SK-N-SH treated with all-trans-retinoic acid at 6 μM for 48 hours (cell line): ENCODE measurements at regions not wholly inside any gene's neighbourhood (a gene's known extent, or its start where the extent isn't known, plus 50 kb on each side); places are given as distances from the start of the nearest gene placed in this dataset.

Experiments used
- ATAC-seq: fragments of 200-7000 bp; cut with Tn5 transposase; 3 replicates; pipeline ENCODE4 v1.9.1; 2020; ENCODE audit warnings: mild to moderate bottlenecking, moderate library complexity
- ARNTL ChIP-seq: fragments of 450-650 bp; formaldehyde crosslinking; IDR thresholded peaks from 2 replicates; pipeline ENCODE4 v1.5.0; 2020; ENCODE audit warnings: low read depth, mild to moderate bottlenecking, moderate library complexity, borderline replicate concordance
- BACH2 ChIP-seq: fragments of 250-450 bp; sonication (Bioruptor Pico); IDR thresholded peaks from 2 replicates; pipeline ENCODE4 v1.9.0; 2021; ENCODE audit warnings: mild to moderate bottlenecking, borderline replicate concordance
- CSDC2 ChIP-seq: fragments of 250-450 bp; sonication (Bioruptor Pico); IDR thresholded peaks from 2 replicates; pipeline ENCODE4 v1.5.0; 2020; ENCODE audit warnings: mild to moderate bottlenecking, moderate library complexity
- CSRNP3 ChIP-seq: fragments of 250-450 bp; sonication (Bioruptor Pico); IDR thresholded peaks from 2 replicates; pipeline ENCODE4 v1.5.1; 2021; ENCODE audit warnings: mild to moderate bottlenecking, moderate library complexity
- ESRRG ChIP-seq: fragments of 250-450 bp; sonication (Bioruptor Pico); IDR thresholded peaks from 2 replicates; pipeline ENCODE4 v1.6.1; 2021; ENCODE audit warnings: mild to moderate bottlenecking
- GLIS3 ChIP-seq: fragments of 250-450 bp; sonication (Bioruptor Pico); IDR thresholded peaks from 2 replicates; pipeline ENCODE4 v1.5.0; 2020; ENCODE audit warnings: mild to moderate bottlenecking, moderate library complexity
- ISL1 ChIP-seq: fragments of 250-450 bp; sonication (Bioruptor Pico); IDR thresholded peaks from 2 replicates; pipeline ENCODE4 v2.1.2; 2022; ENCODE audit warnings: mild to moderate bottlenecking, moderate library complexity
- OSR1 ChIP-seq: fragments of 250-450 bp; sonication (Bioruptor Pico); IDR thresholded peaks from 2 replicates; pipeline ENCODE4 v1.8.0; 2022; ENCODE audit warnings: moderate library complexity, mild to moderate bottlenecking, inconsistent platforms
- PATZ1 ChIP-seq: fragments of 250-450 bp; sonication (Bioruptor Pico); IDR thresholded peaks from 2 replicates; pipeline ENCODE4 v1.8.0; 2020; ENCODE audit warnings: mild to moderate bottlenecking, moderate library complexity, borderline replicate concordance
- PPARA ChIP-seq: fragments of 250-450 bp; sonication (Bioruptor Pico); IDR thresholded peaks from 2 replicates; pipeline ENCODE4 v1.5.0; 2020; ENCODE audit warnings: mild to moderate bottlenecking, borderline replicate concordance
- RARB ChIP-seq: fragments of 250-450 bp; sonication (Bioruptor Pico); IDR thresholded peaks from 2 replicates; pipeline ENCODE4 v1.8.0; 2021; ENCODE audit warnings: mild to moderate bottlenecking, moderate library complexity
- SNAI2 ChIP-seq: fragments of 250-450 bp; sonication (Bioruptor Pico); IDR thresholded peaks from 2 replicates; pipeline ENCODE4 v1.5.0; 2020; ENCODE audit warnings: mild to moderate bottlenecking, moderate library complexity
- TCF4 ChIP-seq: fragments of 250-450 bp; sonication (Bioruptor Pico); IDR thresholded peaks from 2 replicates; pipeline ENCODE4 v1.8.0; 2021; ENCODE audit warnings: mild to moderate bottlenecking, moderate library complexity, borderline replicate concordance
- TOX ChIP-seq: fragments of 250-450 bp; sonication (Bioruptor Pico); IDR thresholded peaks from 2 replicates; pipeline ENCODE4 v1.8.0; 2021; ENCODE audit warnings: mild to moderate bottlenecking, moderate library complexity, borderline replicate concordance
- TSHZ2 ChIP-seq: fragments of 250-450 bp; sonication (Bioruptor Pico); IDR thresholded peaks from 2 replicates; pipeline ENCODE4 v1.5.0; 2020; ENCODE audit warnings: mild to moderate bottlenecking, moderate library complexity
- ZC3H10 ChIP-seq: fragments of 250-450 bp; sonication (Bioruptor Pico); IDR thresholded peaks from 2 replicates; pipeline ENCODE4 v1.5.1; 2021; ENCODE audit warnings: mild to moderate bottlenecking, moderate library complexity
- ZFP3 ChIP-seq: fragments of 250-450 bp; sonication (Bioruptor Pico); IDR thresholded peaks from 2 replicates; pipeline ENCODE4 v1.5.0; 2020; ENCODE audit warnings: mild to moderate bottlenecking, moderate library complexity
- ZFP30 ChIP-seq: fragments of 450-650 bp; formaldehyde crosslinking; IDR thresholded peaks from 2 replicates; pipeline ENCODE4 v1.5.0; 2022; ENCODE audit warnings: mild to moderate bottlenecking, moderate library complexity
- ZNF565 ChIP-seq: fragments of 450-650 bp; formaldehyde crosslinking; conservative IDR thresholded peaks from 2 replicates; pipeline ENCODE4 v1.5.0; 2020; ENCODE audit warnings: low read depth, mild to moderate bottlenecking, moderate library complexity
- ZNF70 ChIP-seq: fragments of 450-650 bp; formaldehyde crosslinking; IDR thresholded peaks from 2 replicates; pipeline ENCODE4 v1.5.0; 2020; ENCODE audit warnings: mild to moderate bottlenecking, moderate library complexity
- TF ChIP-seq, protein P1 (sequence below): fragments of 250-450 bp; sonication (Bioruptor Pico); IDR thresholded peaks from 2 replicates; pipeline ENCODE4 v1.5.1; 2020; ENCODE audit warnings: low read depth, mild to moderate bottlenecking, moderate library complexity
- TF ChIP-seq, protein P2 (sequence below): fragments of 250-450 bp; sonication (Bioruptor Pico); IDR thresholded peaks from 2 replicates; pipeline ENCODE4 v1.8.0; 2021; ENCODE audit warnings: low read depth, mild to moderate bottlenecking, moderate library complexity, borderline replicate concordance

DNA sequence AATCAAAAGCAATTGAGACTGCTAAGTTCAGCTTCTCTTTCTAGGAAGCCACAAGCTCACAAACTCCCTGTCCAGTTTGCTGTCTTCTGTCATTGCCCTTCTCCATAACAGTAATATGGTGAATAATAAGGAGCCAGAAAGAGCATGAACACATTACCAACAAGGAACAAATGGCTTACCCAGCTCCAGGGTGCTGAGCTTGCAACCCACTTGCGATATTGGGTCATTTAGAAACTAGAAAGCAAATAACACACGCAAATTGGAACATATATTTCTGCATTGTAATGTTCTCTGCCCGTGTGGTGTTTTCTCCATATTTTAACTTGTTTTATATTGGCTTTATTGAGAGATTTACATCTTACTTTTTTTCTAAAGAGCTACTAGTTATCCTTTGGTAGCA, 325.3 kb downstream of the GBE1 start (continued):
- no peak for TF ChIP-seq RARB (CRISPR knock-in tag)
- no peak for TF ChIP-seq GLIS3 (CRISPR knock-in tag)
- TF ChIP-seq PPARA (CRISPR knock-in tag), result no peak
- TF ChIP-seq BACH2 (CRISPR knock-in tag), result no peak
- no peak for TF ChIP-seq CSRNP3 (CRISPR knock-in tag)

DNA sequence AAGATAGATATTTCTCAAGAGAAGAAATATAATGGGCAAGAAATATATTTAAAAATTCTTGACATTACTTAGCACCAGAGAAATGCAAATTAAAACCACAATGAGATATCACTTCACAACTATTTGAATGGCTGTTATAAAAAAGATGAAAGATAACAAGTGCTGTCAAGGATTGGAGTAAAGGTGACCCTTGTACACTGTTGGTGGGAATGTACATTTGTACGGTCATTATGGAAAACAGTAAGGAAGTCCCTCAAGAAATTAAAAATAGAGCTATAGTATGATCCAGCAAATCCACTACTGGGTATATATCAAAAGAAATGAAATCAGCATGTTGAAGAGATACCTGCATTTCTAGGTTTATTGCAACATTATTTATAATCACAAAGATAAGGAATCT, 326.4 kb downstream of the GBE1 start:
- TF ChIP-seq ARNTL (CRISPR knock-in tag) (no peak), TSHZ2 (CRISPR knock-in tag) (no peak), RARB (CRISPR knock-in tag) (no peak), CSDC2 (CRISPR knock-in tag) (no peak), ZNF565 (CRISPR knock-in tag) (no peak), PPARA (CRISPR knock-in tag) (no peak), TOX (CRISPR knock-in tag) (no peak), TCF4 (CRISPR knock-in tag) (no peak), ZC3H10 (CRISPR knock-in tag) (no peak), PATZ1 (no peak), ESRRG (CRISPR knock-in tag) (no peak), OSR1 (CRISPR knock-in tag) (no peak), ZFP3 (CRISPR knock-in tag) (no peak), GLIS3 (CRISPR knock-in tag) (no peak), SNAI2 (no peak), ZNF70 (CRISPR knock-in tag) (no peak)
- TF ChIP-seq, protein P1, sequence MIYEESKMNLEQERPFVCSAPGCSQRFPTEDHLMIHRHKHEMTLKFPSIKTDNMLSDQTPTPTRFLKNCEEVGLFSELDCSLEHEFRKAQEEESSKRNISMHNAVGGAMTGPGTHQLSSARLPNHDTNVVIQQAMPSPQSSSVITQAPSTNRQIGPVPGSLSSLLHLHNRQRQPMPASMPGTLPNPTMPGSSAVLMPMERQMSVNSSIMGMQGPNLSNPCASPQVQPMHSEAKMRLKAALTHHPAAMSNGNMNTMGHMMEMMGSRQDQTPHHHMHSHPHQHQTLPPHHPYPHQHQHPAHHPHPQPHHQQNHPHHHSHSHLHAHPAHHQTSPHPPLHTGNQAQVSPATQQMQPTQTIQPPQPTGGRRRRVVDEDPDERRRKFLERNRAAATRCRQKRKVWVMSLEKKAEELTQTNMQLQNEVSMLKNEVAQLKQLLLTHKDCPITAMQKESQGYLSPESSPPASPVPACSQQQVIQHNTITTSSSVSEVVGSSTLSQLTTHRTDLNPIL (CRISPR knock-in tag), result no peak
- TF ChIP-seq, protein P2, sequence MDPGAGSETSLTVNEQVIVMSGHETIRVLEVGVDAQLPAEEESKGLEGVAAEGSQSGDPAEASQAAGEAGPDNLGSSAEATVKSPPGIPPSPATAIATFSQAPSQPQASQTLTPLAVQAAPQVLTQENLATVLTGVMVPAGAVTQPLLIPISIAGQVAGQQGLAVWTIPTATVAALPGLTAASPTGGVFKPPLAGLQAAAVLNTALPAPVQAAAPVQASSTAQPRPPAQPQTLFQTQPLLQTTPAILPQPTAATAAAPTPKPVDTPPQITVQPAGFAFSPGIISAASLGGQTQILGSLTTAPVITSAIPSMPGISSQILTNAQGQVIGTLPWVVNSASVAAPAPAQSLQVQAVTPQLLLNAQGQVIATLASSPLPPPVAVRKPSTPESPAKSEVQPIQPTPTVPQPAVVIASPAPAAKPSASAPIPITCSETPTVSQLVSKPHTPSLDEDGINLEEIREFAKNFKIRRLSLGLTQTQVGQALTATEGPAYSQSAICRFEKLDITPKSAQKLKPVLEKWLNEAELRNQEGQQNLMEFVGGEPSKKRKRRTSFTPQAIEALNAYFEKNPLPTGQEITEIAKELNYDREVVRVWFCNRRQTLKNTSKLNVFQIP (CRISPR knock-in tag), result no peak
- no peak for ATAC-seq

DNA sequence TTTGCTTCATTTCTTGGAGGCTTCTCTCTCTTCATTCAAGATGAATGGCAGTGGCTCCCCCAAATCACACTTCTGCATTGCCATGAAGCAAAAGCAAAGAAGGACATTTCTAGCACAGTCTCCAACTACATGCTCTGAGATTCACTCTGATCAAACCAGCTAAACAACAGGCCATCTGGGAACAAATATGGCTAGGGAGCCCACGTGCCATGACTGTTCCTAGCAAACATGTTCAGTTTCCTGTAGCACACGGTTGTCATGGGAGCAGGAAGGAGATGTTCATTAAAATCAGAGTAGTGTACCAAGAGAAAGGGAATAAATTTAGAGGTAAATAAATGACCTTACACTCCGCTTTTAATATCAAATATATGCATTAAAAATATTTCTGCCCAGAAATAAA, 327.3 kb downstream of the GBE1 start:
- no peak for ATAC-seq
- no peak for TF ChIP-seq CSRNP3 (CRISPR knock-in tag)
- no peak for TF ChIP-seq SNAI2
- TF ChIP-seq TSHZ2 (CRISPR knock-in tag), result no peak
- no peak for TF ChIP-seq ARNTL (CRISPR knock-in tag)
- TF ChIP-seq ESRRG (CRISPR knock-in tag), result no peak
- no peak for TF ChIP-seq PATZ1
- TF ChIP-seq ZNF70 (CRISPR knock-in tag), result no peak
- TF ChIP-seq BACH2 (CRISPR knock-in tag), result no peak
- TF ChIP-seq ZNF565 (CRISPR knock-in tag), result no peak
- TF ChIP-seq ZC3H10 (CRISPR knock-in tag), result no peak
- TF ChIP-seq OSR1 (CRISPR knock-in tag), result no peak
- TF ChIP-seq ZFP30 (CRISPR knock-in tag), result no peak
- TF ChIP-seq RARB (CRISPR knock-in tag), result no peak
- no peak for TF ChIP-seq ISL1 (CRISPR knock-in tag)
